Mucosa of gallbladder (tissue), 1 donor: ENCODE measurements at regions not wholly inside any gene's neighbourhood (a gene's known extent, or its start where the extent isn't known, plus 50 kb on each side); places are given as distances from the start of the nearest gene placed in this dataset.
"Not testable (repeated sequence)": the region's sequence is repeated elsewhere in the genome, so short reads cannot be mapped to it uniquely, and the experiment has no call there.

Experiments
- DNase-seq: peaks from one replicate; pipeline ENCODE4 v3.0.0-alpha.2; 2020; ENCODE audit warnings: low spot score
- donor health status: DM: no; HTN: no; CAD: no.

GRCh38 chr1:196002906-196003305 is 605.3 kb downstream of the KCNT2 start:
- DNase-seq: no peak

DNA sequence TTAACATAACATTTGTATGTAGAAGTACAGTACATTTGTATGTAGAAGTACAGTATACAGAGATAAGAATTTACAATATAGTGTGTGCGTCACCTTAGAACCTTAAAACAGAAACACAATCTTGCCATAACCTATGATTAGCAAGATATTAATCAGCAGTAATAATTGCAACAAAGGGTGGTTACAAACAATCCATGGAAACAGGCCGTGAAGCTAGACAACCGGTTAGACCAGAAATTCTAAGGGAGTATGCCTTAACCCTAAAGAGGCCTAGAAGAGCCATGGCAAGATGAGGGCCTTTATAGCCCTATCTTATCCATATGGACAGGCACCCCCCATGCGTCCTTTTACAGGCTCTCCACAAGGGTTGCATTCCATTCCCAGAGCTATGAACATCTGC is 605.9 kb downstream of the KCNT2 start:
- not testable (repeated sequence) for DNase-seq

DNA sequence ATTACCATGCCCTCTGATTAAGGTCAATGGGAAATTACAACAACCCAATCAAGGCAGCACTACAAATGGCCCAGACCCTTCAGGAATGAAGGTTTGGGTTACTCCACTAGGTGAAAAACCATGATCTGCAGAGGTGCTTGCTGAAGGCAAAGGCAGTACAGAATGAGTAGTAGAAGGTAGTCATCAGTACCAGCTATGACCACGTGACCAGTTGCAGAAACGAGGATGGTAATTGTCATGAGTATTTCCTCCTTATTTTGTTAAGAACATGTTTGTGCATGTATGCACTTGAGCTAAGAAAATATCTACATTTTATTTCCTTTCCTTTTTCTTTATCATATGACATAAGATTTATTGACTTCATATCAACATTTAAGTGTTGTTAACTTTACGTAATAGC is 607.1 kb downstream of the KCNT2 start:
- DNase-seq: no peak

DNA sequence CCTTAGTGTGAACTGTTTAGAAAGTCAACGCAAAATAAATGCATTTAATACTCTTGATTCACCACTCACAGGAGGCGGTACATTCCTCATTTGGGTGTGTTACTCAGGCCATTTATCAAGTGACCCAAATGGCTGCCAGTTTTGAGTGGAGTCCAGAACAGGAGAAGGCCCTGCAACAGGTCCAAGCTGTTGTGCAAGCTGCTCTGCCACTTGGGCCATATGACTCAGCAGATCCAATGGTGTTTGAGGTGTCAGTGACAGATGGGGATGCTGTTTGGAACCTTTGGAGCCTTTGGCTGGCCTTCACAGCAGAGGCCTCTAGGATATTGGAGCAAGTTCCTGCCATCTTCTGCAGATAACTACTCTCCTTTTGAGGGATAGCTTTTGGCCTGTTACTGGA is 609.2 kb downstream of the KCNT2 start:
- DNase-seq: no peak

DNA sequence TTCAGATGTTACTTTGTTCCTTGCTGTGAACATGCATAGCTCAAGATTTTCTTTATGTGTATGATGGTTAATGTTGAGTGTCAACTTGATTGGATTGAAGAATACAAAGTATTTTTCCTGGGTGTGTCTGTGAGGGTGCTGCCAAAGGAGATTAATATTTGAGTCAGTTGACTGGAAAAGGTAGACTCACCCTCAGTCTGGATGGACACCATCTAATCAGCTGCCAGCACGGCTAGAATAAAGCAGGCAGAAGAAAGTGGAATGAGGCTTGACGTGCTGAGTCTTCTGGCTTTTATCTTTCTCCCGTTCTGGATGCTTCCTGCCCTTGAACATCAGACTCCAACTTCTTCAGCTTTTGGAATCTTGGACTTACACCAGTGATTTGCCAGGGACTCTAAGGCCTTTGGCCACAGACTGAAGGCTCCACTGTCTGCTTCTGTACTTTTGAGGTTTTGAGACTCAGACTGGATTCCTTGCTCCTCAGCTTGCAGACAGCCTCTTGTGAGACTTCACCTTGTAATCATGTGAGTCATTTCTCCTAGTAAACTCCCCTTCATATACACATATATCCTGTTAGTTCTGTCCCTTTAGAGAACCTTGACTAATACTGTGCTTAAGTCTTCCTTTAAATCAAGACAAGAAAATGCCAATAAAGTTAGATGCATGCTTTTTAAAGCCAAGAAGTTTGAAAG is 626.6 kb downstream of the KCNT2 start:
- no peak for DNase-seq

DNA sequence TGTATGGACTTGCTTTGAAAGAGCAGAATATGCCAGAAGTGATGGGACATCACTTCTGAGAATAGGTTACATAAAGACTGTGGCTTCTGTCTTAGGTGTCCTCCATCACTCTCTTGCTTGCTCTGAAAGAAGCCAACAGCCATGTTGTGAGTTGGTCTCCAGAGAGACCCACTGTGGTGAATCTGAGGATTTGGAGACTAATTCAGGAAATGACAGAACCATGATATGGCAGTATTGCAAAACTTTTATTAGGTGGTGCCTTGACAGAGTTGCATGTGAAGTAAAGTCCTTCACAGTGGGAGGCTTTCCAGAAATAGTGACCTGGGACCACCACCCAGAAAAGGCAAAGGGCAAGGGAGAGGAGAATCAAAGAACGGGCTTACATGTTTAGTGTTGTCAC is 628.6 kb downstream of the KCNT2 start:
- DNase-seq: no peak

- DNase-seq: no peak
Observed at GRCh38 chr1:195973311-195973904, 634.8 kb downstream of the KCNT2 start.

DNA sequence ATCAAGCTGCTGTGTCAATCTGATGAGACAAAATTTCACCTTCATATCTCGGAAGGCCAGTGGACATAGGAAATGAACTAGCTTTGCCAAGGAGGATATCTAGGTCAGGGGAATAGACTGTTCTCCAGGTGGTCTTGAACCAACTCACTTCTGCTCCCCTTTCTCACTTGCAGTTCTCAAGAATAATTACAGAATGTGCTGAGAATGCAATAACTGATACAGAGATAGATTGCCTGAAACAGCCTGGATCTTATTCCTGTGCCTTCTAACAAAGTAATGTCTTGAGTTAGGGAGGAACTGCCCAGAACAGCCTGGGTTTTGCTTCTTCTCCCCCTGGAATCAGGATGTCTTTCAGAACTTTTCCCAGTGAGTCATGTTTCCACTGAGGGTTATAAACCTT is 636.7 kb downstream of the KCNT2 start:
- no peak for DNase-seq

DNA sequence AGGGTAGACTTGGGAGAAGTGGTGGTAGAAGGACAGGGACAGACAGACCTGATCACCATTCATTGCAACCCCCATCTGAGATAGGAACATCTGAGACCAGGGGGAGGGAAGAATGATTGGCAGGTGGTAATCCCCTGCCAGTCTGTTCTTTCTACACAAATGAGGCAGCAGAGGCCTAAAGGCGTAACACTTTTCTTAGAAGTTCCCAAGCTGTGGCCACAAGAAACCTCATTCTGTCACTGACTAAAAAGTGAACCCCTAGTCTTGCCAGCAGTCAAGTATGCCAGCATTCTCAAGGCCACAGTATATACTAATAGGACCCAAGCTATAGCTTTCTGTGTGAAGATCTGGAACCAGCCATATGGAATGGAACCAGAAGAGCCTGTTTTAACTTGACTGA is 638.0 kb downstream of the KCNT2 start:
- DNase-seq: no peak

GRCh38 chr1:195965475-195965874 is 642.8 kb downstream of the KCNT2 start:
- no peak for DNase-seq

DNA sequence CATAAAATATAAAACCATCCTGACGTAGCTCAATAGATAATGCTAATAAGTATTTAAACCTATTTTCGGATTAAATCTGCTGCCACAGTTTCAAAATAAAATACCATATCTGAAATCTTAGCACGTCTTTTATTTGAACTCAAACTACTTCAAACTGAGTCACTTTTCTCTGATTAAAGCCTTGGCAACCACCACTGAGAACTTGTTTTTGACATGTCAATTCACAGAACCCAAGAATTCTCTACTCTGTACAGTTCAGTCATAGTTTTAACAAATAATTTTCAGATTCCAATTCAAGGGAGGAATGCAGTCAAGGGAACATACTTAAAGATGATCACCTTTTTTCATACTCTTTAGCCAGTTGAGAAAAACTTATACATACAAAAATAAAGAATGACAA is 643.2 kb downstream of the KCNT2 start:
- DNase-seq: no peak

DNA sequence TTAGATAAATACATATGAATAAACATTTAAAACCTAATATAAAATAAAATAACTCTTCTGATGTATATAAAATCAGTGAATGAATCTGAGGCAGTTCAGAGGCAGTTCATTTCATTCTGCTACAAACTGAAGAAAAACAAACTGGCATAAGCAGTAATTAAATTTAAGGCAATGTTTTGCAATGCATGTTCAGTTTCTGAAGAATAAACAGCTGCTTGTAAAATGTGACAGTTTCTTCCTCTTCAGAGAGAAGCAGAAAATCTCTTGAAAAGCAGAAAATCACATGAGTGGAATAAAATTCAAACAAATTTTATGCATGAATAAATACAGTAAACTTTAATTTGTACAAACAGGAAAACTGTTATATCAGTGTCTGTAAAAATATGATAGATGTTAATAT is 643.7 kb downstream of the KCNT2 start:
- no peak for DNase-seq

- DNase-seq: no peak
Observed at GRCh38 chr1:195962051-195962450, 646.2 kb downstream of the KCNT2 start.

- DNase-seq: no peak
Observed at GRCh38 chr1:195960580-195960979, 647.7 kb downstream of the KCNT2 start.

- DNase-seq: no peak
Observed at GRCh38 chr1:195958131-195958530, 650.1 kb downstream of the KCNT2 start.

DNA sequence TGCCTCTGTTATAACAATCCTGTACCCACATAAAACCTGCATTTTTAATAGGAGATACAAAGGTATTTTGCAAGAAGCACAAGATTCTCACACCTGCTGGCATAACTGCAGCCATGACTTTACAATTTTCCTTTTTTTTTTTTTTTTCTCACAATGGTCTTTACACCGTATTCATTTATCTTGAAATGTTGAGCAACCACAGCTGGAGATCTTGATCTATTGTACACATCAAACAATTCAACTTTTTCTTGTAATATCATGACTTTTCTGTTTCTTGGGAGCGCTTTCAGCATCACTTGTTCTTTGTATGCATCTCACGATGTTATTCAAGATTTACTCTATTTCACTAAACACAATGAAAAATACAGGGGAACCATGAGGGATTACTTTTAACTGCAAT is 651.4 kb downstream of the KCNT2 start:
- no peak for DNase-seq

DNA sequence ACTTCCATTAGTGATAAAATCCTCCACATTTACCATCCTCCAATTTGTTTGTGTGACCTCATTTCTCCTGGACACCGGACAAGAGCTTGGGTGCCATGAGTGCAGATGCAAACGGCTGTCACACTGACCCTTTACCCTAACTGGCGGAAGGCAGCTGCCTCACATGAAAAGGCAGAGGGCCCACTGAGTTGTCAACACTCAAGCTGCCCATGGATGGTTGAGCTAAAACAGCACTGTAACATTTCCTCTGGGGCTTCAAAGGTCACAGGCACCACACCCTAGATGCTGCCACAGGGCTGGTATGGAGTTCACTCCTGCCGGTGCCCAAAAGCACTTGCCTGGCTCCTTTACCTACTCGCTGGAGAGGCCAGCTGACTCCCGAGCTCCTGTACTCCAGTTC is 653.4 kb downstream of the KCNT2 start:
- DNase-seq: no peak

DNA sequence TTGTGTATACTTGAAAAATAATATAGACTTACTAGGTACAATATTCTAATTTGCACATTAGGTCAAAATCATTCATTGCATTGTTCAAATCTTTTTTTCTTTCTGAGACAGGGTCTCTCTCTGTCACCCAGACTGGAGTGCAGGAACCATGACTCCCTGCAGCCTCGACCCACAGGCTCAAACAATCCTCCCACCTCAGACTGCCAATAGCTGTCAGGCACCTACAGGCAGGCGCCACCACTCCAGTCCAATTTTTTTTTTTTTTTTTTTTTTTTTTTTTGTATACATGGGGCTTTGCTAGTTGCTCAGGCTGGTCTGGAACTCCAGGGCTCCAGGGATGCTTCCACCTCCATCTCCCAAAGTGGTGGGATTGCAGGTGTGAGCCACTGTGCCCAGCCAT is 656.9 kb downstream of the KCNT2 start:
- no peak for DNase-seq

DNA sequence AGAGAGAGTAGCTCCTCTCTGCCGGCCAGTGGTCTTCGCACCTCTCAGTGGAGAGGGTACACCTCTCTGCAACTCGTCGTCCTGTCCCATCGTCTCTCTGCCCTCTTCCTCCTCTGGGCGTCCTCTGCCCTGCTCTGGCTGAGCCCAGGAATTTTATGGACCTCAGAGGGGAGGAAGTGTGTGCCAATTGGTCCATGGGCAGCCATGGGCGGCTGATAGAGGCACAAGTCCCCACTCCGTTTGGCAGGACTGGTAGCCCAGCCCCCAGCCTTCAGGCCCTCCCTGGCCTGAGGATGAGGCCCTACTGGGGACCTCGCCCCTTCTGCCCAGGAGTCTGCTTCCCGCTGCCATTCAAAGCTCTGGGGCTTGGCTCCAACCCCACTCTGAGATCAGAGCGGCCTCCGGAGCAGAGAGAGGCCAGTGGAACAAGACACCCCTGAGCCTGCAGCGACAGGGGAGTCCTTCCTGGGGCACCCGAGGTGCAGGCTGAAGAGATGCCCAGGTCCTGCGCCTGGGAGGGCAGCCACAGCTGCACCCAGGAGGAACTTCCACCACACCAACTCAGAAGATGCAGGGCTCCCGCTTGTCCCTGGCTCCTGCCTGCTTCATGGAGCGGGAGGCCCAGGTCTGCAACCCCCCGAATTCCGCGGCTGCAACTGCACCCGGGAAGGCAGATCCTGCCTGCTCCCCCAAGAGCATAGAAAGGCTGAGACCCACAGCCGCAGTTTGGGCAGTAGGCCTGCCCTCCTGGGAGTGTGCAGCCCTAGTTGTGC is 659.9 kb downstream of the KCNT2 start:
- no peak for DNase-seq

- DNase-seq: no peak
Observed at GRCh38 chr1:195946500-195946899, 661.7 kb downstream of the KCNT2 start.

DNA sequence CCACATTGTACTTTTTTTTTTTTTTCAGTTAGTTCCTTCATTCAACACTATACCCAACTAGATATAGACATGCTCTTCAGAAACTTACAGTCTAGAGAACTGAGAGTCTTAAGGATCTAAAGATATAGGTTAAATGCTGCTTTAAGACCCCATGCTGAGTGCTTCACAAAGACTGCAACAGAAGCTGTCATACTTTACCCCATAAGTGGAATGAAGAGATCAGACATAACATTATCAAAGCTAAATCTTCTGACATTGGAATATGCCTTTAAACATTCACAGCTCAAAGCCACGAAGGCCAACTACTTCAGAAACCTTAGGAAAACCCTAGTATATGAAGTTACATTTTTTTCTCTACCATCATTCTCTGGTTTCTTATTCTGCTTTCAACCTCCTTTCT is 666.4 kb downstream of the KCNT2 start:
- DNase-seq: no peak

DNA sequence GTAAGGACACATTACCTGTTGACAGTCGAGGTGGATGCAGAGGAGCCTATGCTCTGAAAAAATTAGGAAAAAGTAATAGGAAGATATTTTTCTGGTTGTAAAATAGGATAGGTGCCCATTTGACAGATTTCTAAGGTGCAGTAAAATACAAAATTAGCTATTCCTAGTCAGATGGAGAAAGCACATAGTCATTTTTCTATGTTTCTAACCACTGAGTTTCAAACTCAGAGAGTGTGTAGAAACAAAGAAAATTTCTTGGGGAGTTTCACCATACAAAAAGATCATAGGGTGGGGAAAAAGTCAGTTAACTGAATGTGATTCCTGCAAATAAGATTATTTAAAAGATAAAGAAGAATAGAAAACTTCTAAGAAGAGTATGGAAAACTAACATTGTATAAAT is 666.9 kb downstream of the KCNT2 start:
- no peak for DNase-seq

GRCh38 chr1:195939844-195940243 is 668.4 kb downstream of the KCNT2 start:
- DNase-seq: no peak
